Thymus (tissue), 11 donors: ENCODE measurements at regions not wholly inside any gene's neighbourhood (a gene's known extent, or its start where the extent isn't known, plus 50 kb on each side); places are given as distances from the start of the nearest gene placed in this dataset.

Source experiments
- DNase-seq, 9 donors: peaks; one replicate each; pipeline ENCODE4 v3.0.0-alpha.2; 2013; ENCODE audit warnings: low spot score in 9 of 9, low read depth in 6 of 9, missing footprints in 1 of 9
- H3K27ac ChIP-seq, 2 donors: one replicate each; pipeline ENCODE4 v1.5.1; 2013; ENCODE audit warnings: control low read depth in 1 of 2, low read depth in 1 of 2, low read length in 1 of 2, mild to moderate bottlenecking in 1 of 2, moderate library complexity in 1 of 2
- H3K27me3 ChIP-seq, 2 donors: one replicate each; pipeline ENCODE4 v1.5.1; 2013; ENCODE audit warnings: low read length in 1 of 2; ENCODE audit not compliant: control insufficient read depth in 2 of 2, insufficient read depth in 1 of 2
- H3K36me3 ChIP-seq, 2 donors: one replicate each; pipeline ENCODE4 v1.5.1; 2013; ENCODE audit warnings: low read length in 1 of 2, mild to moderate bottlenecking in 1 of 2, moderate library complexity in 1 of 2; ENCODE audit not compliant: control insufficient read depth in 2 of 2, insufficient read depth in 2 of 2
- H3K4me1 ChIP-seq, 2 donors: one replicate each; pipeline ENCODE4 v1.5.1; 2013; ENCODE audit warnings: low read length in 2 of 2; ENCODE audit not compliant: control insufficient read depth in 2 of 2, insufficient read depth in 2 of 2
- H3K4me3 ChIP-seq, 2 donors: one replicate each; pipeline ENCODE4 v1.5.1; 2013; ENCODE audit warnings: low read length in 2 of 2, control low read depth in 1 of 2, mild to moderate bottlenecking in 1 of 2
- H3K9me3 ChIP-seq, 2 donors: one replicate each; pipeline ENCODE4 v1.5.1; 2013; ENCODE audit warnings: low read length in 1 of 2, mild to moderate bottlenecking in 1 of 2; ENCODE audit not compliant: control insufficient read depth in 2 of 2, insufficient read depth in 1 of 2
- WGBS: extraction: QIAGEN DNeasy Blood & Tissue Kit; methylation state at CpG from one replicate; pipeline ENCODE4 v1.1.7; 2013; 5-methylcytosine and 5-hydroxymethylcytosine counted together
- donor health status: healthy.

DNA sequence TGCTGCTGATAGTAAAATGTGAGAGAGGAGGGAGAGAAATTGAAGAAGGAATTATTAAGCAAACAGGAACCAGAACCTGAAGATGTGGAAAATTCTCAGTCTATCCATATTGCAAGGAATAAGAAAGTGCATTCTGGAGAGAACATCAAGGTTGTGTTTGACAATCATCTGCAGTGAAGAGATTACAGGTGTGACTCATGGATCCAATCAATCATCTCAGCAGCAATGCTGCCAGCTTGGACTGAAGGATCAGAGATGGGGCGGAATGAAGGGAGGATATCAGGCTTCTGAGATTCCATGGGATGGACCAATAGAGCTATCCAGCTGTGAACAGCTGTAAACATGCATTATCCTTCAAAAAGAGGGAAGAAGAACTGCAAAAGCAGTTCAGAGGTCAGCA, 247.3 kb downstream of the LPIN1 start:
- Histone ChIP-seq H3K4me3 (no peak overlapping the region), H3K27ac (no peak overlapping the region), H3K27me3 (no peaks in the 10 kb centered on the region), H3K36me3 (no peaks in the 10 kb centered on the region), H3K4me1 (no peaks in the 10 kb centered on the region), H3K9me3 (no peaks in the 10 kb centered on the region)
- DNase-seq: no peak
- WGBS: 97% methylated on average over 1 of the region's 1 CpG

- Histone ChIP-seq H3K36me3 (no peaks in the 10 kb centered on the region), H3K4me3 (no peak overlapping the region), H3K27me3 (no peaks in the 10 kb centered on the region), H3K27ac (no peak overlapping the region), H3K9me3 (no peaks in the 10 kb centered on the region), H3K4me1 (no peaks in the 10 kb centered on the region)
- DNase-seq: no peak
Measured at GRCh38 chr2:11995456-11995855, 249.0 kb downstream of the LPIN1 start.

DNA sequence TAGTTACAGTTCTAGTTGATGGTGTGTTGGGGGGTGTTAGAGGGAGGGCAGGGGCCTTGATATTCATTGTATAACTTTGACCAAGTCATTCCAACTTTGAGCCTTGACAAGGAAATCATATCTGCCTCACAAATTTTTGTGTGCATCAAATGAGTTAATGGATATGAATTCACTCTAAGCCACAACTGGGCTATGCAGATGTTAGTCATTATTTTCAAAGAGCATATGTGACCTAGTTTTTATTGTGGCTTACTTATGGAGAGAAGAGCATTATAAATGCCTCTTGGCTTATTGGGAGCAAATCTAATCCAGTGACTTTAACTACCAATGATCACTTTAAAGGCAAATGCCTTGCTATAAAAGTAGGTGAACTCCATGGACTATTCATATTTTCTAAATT, 250.2 kb downstream of the LPIN1 start:
- Histone ChIP-seq H3K4me3 (no peak overlapping the region), H3K27me3 (no peaks in the 10 kb centered on the region), H3K9me3 (no peaks in the 10 kb centered on the region), H3K36me3 (no peaks in the 10 kb centered on the region), H3K27ac (no peak overlapping the region), H3K4me1 (no peaks in the 10 kb centered on the region)
- DNase-seq: no peak

GRCh38 chr2:11997142-11997541, 250.7 kb downstream of the LPIN1 start:
- Histone ChIP-seq H3K27me3 (no peaks in the 10 kb centered on the region), H3K4me1 (no peaks in the 10 kb centered on the region), H3K27ac (no peak overlapping the region), H3K9me3 (no peaks in the 10 kb centered on the region), H3K4me3 (no peak overlapping the region), H3K36me3 (no peaks in the 10 kb centered on the region)
- no peak for DNase-seq

GRCh38 chr2:11998218-11998617, 251.8 kb downstream of the LPIN1 start:
- peak in 1 of 9 donors; percentile 33 for DNase-seq
- 45% methylated on average over 2 of the region's 2 CpGs for WGBS
- Histone ChIP-seq H3K4me3 (no peak overlapping the region), H3K9me3 (no peaks in the 10 kb centered on the region), H3K27ac (no peak overlapping the region), H3K27me3 (no peaks in the 10 kb centered on the region), H3K36me3 (no peaks in the 10 kb centered on the region), H3K4me1 (no peaks in the 10 kb centered on the region)

GRCh38 chr2:11998626-11999378, 252.4 kb downstream of the LPIN1 start:
- DNase-seq: no peak

DNA sequence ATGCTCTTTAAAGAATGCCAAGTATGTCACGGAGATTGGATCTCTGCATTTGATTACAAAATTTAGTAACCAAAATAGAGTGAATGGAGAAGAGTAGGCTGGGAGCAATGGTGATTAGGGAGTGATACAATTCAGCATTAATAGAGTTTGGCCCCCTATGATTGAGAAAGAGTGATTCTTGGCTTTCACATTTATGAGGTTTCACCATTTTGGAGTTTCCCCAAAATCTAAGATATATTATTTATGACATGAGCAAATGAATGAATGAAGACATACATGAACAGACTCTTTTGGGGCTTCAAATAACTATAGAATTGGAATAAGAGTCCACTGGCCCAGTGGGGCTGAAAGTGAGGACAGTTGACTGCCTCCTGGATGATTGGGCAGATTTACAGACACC, 255.2 kb downstream of the LPIN1 start:
- H3K4me3 ChIP-seq: no peak overlapping the region
- H3K36me3 ChIP-seq: no peaks in the 10 kb centered on the region
- no peak overlapping the region for H3K27ac ChIP-seq
- no peaks in the 10 kb centered on the region for H3K9me3 ChIP-seq
- no peaks in the 10 kb centered on the region for H3K4me1 ChIP-seq
- DNase-seq: no peak
- 95% methylated on average over 1 of the region's 1 CpG for WGBS
- no peaks in the 10 kb centered on the region for H3K27me3 ChIP-seq

More at GRCh38 chr2:11998626-11999378, 252.4 kb downstream of the LPIN1 start:
- Histone ChIP-seq H3K9me3 (no peaks in the 10 kb centered on the region), H3K27me3 (no peaks in the 10 kb centered on the region), H3K4me1 (no peaks in the 10 kb centered on the region), H3K27ac (no peak overlapping the region), H3K4me3 (no peak overlapping the region), H3K36me3 (no peaks in the 10 kb centered on the region)
- WGBS: 94% methylated on average over 4 of the region's 4 CpGs

DNA sequence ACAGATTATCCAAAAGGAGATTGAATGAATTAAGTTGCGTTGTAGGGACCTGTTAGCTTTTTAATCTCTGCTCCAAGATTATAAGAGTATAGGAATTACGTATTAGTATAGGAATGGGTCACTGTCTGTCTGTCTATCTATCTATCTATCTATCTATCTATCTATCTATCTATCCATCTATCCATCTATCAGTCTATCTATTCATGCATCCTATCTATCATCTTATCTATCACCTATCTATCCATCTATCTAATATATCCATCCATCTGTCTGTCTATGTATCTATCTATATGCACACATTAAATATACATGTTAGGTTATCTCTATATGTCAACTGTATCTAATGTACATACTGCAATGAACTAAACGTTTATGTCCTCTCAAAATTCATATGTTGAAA, 255.8 kb downstream of the LPIN1 start:
- no peak overlapping the region for H3K4me3 ChIP-seq
- H3K27me3 ChIP-seq: no peaks in the 10 kb centered on the region
- DNase-seq: no peak
- no peaks in the 10 kb centered on the region for H3K4me1 ChIP-seq
- H3K9me3 ChIP-seq: no peaks in the 10 kb centered on the region
- no peaks in the 10 kb centered on the region for H3K36me3 ChIP-seq
- 65% methylated on average over 3 of the region's 3 CpGs for WGBS
- no peak overlapping the region for H3K27ac ChIP-seq

DNA sequence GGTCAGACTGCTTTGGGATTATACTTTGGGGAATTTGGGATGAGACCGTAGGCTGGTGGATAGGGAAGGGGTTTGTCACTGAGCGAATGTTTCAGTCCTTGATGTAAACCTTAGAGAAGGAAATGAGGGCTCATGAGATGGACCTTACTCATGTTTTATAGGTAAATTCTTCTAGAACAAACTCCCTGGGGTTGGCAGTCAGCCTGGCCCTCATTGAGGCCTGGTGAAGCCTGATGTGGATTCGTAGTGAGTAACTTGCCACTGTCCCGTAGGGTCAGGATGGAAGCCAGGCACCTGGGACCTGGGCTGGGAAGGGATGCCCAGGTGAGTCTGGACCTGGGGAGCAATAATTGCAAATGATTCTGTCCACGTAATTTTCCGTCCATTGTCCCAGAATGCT, 258.3 kb downstream of the LPIN1 start:
- no peak overlapping the region for H3K4me3 ChIP-seq
- no peaks in the 10 kb centered on the region for H3K4me1 ChIP-seq
- over 99% methylated on average over 6 of the region's 6 CpGs for WGBS
- H3K9me3 ChIP-seq: no peaks in the 10 kb centered on the region
- no peaks in the 10 kb centered on the region for H3K27me3 ChIP-seq
- H3K36me3 ChIP-seq: no peaks in the 10 kb centered on the region
- DNase-seq: no peak
- no peak overlapping the region for H3K27ac ChIP-seq
